HG02885 (cell line): ENCODE measurements at regions not wholly inside any gene's neighbourhood (a gene's known extent, or its start where the extent isn't known, plus 50 kb on each side); places are given as distances from the start of the nearest gene placed in this dataset.

Experiments
- ATAC-seq: cut with Tn5 transposase; IDR thresholded peaks from one replicate; pipeline ENCODE4 v1.9.1; 2021; ENCODE audit warnings: mild to moderate bottlenecking; ENCODE audit not compliant: unreplicated experiment, poor library complexity

GRCh38 chr3:184659797-184660301 is 52.0 kb downstream of the MAGEF1 start:
- no peak for ATAC-seq

GRCh38 chr3:184658223-184658928 is 53.5 kb downstream of the MAGEF1 start:
- ATAC-seq, result no peak

GRCh38 chr3:184656829-184657681 is 54.8 kb downstream of the MAGEF1 start:
- ATAC-seq, result peak; percentile 81

- no peak for ATAC-seq
These were observed 55.4 kb downstream of the MAGEF1 start for GRCh38 chr3:184656458-184656828.

GRCh38 chr3:184655597-184655996 is 56.3 kb downstream of the MAGEF1 start:
- ATAC-seq, result no peak

GRCh38 chr3:184654375-184654774 is 57.5 kb downstream of the MAGEF1 start:
- ATAC-seq, result no peak

- ATAC-seq, result no peak
These were observed 59.4 kb downstream of the MAGEF1 start for GRCh38 chr3:184652465-184652864.

GRCh38 chr3:184651904-184652303 is 60.0 kb downstream of the MAGEF1 start:
- ATAC-seq, result no peak

- ATAC-seq, result no peak
These were observed 63.2 kb downstream of the MAGEF1 start for GRCh38 chr3:184648636-184649035.

GRCh38 chr3:184647405-184647936 is 64.4 kb downstream of the MAGEF1 start:
- no peak for ATAC-seq

GRCh38 chr3:184645336-184645735 is 66.5 kb downstream of the MAGEF1 start:
- no peak for ATAC-seq

GRCh38 chr3:184643442-184643841 is 68.4 kb downstream of the MAGEF1 start:
- ATAC-seq, result no peak

GRCh38 chr3:184642631-184643285 is 69.1 kb downstream of the MAGEF1 start:
- no peak for ATAC-seq

- no peak for ATAC-seq
These were observed 70.4 kb downstream of the MAGEF1 start for GRCh38 chr3:184641430-184641829.

- ATAC-seq, result no peak
These were observed 72.5 kb downstream of the MAGEF1 start for GRCh38 chr3:184639351-184639750.

GRCh38 chr3:184637705-184638104 is 74.2 kb downstream of the MAGEF1 start:
- ATAC-seq, result no peak

GRCh38 chr3:184636741-184637316 is 75.0 kb downstream of the MAGEF1 start:
- ATAC-seq, result no peak

GRCh38 chr3:184635774-184636173 is 74.2 kb downstream of the EPHB3 start:
- ATAC-seq, result no peak

- no peak for ATAC-seq
These were observed 73.5 kb downstream of the EPHB3 start for GRCh38 chr3:184635126-184635525.

GRCh38 chr3:184633237-184633579 is 71.6 kb downstream of the EPHB3 start:
- ATAC-seq, result no peak
